HUES6 (cell line): ENCODE measurements at regions not wholly inside any gene's neighbourhood (a gene's known extent, or its start where the extent isn't known, plus 50 kb on each side); places are given as distances from the start of the nearest gene placed in this dataset.
"Not testable (repeated sequence)": the region's sequence is repeated elsewhere in the genome, so short reads cannot be mapped to it uniquely, and the experiment has no call there.

Experiments
- H3K27ac ChIP-seq: 2 replicates; pipeline ENCODE4 v1.7.0; 2013; ENCODE audit warnings: low read depth, mild to moderate bottlenecking, low read length, inconsistent platforms
- H3K27me3 ChIP-seq: 2 replicates; pipeline ENCODE4 v1.6.1; 2013; ENCODE audit warnings: low read length; ENCODE audit not compliant: control insufficient read depth, insufficient read depth
- H3K36me3 ChIP-seq: 2 replicates; pipeline ENCODE4 v1.6.1; 2013; ENCODE audit warnings: low read length; ENCODE audit not compliant: control insufficient read depth, insufficient read depth
- H3K4me1 ChIP-seq: 2 replicates; pipeline ENCODE4 v1.6.1; 2013; ENCODE audit warnings: low read length; ENCODE audit not compliant: control insufficient read depth, insufficient read depth
- H3K4me3 ChIP-seq: 2 replicates; pipeline ENCODE4 v1.5.1; 2013; ENCODE audit warnings: low read depth, low read length
- H3K9ac ChIP-seq: one replicate; pipeline ENCODE4 v1.6.1; 2013; ENCODE audit warnings: mild to moderate bottlenecking, low read length
- H3K9me3 ChIP-seq: 2 replicates; pipeline ENCODE4 v1.6.1; 2013; ENCODE audit warnings: low read depth, low read length; ENCODE audit not compliant: control insufficient read depth, insufficient read depth

DNA sequence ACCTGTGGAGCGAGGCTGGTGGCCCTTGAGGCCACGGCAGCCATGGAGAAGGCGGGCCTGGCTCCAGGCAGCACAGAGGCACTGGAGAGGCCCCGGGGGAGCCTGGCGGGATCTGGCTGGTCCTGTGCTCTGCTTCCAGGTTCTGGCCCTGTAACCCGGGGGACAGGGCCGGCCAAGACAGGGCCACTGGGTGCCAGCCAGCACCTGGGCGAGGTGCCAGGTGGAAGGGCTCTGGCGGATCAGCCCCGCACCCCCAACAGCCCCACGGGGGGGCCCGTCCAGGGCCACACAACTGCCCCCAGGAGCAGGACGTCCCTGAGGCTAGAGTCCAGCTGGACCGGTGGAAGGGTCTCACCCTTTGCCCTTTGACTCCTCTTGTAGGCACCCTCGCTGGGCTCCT is 574.1 kb upstream of the C9orf72 start:
- H3K27me3 ChIP-seq, H3K4me3 ChIP-seq, H3K9ac ChIP-seq, H3K27ac ChIP-seq, H3K36me3 ChIP-seq, H3K4me1 ChIP-seq: not testable (repeated sequence)
- peaks cover 17% of the 10 kb centered on the region for H3K9me3 ChIP-seq

DNA sequence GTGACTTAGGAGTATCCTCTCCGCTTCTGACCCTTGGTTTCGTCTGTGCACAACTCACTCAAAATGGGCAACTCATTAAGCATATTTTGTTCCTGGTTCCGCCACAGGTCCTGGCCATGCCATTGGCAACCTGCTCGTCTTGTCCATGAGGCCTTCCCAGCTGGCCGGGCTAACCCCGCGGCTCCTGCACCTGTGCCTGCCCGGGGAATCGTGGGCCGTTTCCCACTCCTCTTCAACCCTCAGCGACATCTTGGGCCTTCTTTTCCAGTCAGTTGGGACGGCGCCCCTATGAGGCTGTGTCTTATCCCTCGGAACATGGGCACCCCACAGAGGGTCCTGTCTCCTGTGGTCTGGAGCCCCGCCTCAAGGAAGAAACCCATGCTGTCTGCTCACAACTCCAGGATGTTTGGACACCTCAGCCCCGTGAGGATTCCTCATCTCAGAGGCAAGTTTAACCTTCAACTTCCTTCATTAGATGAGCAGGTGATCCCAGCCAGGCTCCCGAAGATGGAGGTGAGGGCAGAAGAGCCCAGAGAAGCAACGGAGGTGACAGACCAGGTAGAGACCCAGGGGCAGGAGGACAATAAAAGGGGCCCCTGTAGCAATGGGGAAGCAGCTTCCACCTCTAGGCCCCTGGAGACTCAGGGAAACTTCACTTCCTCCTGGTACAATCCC is 574.8 kb upstream of the C9orf72 start:
- H3K9ac ChIP-seq, H3K36me3 ChIP-seq, H3K27ac ChIP-seq, H3K4me3 ChIP-seq, H3K27me3 ChIP-seq, H3K4me1 ChIP-seq: not testable (repeated sequence)
- H3K9me3 ChIP-seq: peaks cover 17% of the 10 kb centered on the region

DNA sequence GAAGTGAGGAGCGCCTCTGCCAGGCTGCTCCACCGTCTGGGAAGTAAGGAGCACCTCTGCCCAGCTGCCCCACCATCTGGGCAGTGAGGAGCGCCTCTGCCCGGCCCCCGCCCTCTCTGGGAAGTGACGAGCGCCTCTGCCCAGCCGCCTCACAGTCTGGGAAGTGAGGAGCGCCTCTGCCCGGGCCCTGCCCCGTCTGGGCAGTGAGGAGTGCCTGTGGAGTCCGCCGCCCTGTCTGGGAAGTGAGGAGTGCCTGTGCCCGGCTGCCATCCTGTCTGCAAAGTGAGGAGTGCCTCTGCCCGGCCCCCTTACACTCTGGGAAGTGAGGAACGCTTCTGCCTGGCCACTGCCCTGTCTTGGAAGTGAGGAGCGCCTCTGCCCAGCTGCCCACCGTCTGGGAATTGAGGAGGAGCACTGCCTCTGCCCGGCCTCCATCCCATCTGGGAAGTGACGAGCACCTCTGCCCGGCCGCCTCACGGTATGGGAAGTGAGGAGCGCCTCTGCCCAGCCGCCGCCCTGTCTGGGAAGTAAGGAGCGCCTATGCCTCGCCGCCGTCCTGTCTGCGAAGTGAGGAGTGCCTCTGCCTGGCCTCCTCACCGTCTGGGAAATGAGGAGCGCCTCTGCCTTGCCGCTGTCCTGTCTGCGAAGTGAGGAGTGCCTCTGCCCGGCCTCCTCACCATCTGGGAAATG is 576.2 kb upstream of the C9orf72 start:
- H3K36me3 ChIP-seq, H3K27me3 ChIP-seq, H3K4me3 ChIP-seq, H3K4me1 ChIP-seq, H3K9ac ChIP-seq, H3K27ac ChIP-seq: not testable (repeated sequence)
- peaks cover 17% of the 10 kb centered on the region for H3K9me3 ChIP-seq

DNA sequence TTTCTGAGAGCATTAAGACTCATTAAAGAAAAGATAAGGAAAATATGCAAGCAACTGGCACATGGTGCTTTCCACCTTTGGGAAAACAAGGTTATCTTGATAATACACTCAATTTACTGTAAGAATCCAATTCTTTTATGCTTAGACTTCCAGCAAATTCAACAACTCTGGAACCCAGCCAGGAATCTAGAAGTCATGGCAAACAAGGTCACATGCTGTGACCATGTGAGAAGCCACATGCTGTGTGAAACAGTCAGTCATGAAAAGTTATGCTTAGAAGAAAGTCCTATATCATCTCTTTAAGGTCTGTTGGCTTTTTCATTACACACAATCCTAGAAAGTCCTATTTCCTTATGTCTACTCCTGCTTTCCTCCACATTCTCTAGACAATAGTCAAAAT is 581.8 kb upstream of the C9orf72 start:
- no peak overlapping the region for H3K4me3 ChIP-seq
- no peak overlapping the region for H3K9ac ChIP-seq
- no peaks in the 10 kb centered on the region for H3K36me3 ChIP-seq
- H3K27me3 ChIP-seq: no peaks in the 10 kb centered on the region
- no peaks in the 10 kb centered on the region for H3K4me1 ChIP-seq
- peaks cover 15% of the 10 kb centered on the region for H3K9me3 ChIP-seq
- H3K27ac ChIP-seq: no peak overlapping the region

DNA sequence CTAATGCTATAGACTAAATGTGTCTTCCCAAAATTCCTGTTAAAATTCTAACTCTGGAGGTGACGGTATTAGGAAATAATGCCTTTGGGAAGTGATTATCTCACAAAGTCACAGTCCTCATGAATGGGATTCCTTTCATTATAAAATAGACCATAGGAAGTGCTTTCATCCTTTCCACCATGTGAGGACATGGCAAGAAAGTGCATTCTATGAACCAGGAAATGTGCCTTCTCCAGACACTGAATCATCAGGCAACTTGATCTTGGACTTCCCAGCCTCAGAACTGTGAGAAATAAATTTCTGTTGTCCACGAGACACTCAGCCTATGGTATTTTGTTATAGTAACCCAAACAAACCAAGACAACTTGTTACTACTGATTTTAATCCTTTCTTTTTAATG is 582.4 kb upstream of the C9orf72 start:
- H3K27me3 ChIP-seq: no peaks in the 10 kb centered on the region
- peaks cover 14% of the 10 kb centered on the region; the same call in 1 of the 2 replicates for H3K9me3 ChIP-seq
- H3K9ac ChIP-seq: no peak overlapping the region
- no peak overlapping the region for H3K4me3 ChIP-seq
- H3K36me3 ChIP-seq: no peaks in the 10 kb centered on the region
- no peak overlapping the region for H3K27ac ChIP-seq
- no peaks in the 10 kb centered on the region for H3K4me1 ChIP-seq

DNA sequence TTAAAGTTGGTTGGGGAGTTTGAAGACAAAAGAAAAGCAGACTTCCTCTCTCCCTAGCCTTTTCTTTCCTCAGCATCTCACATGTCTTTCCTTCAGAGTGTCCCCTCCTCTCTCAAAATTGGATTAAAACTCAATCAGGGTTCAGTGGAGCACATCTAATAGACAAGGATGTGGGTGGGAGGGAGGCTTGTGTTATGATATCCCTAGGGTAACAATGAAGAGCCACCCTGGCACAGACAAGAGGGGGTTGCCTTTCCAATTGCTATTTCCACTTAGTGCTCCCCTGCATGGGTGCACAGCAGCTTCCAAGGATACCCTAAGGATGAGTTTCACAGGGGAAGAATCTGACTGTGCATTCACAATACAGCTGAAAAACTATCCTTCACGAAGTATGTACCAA is 585.2 kb upstream of the C9orf72 start:
- H3K36me3 ChIP-seq: no peaks in the 10 kb centered on the region
- no peaks in the 10 kb centered on the region for H3K27me3 ChIP-seq
- no peak overlapping the region for H3K9ac ChIP-seq
- H3K27ac ChIP-seq: no peak overlapping the region
- H3K4me1 ChIP-seq: no peaks in the 10 kb centered on the region
- no peak overlapping the region for H3K4me3 ChIP-seq
- H3K9me3 ChIP-seq: 0 out of 2 replicates have a peak, but pooled peaks cover 13% of the 10 kb centered on the region

DNA sequence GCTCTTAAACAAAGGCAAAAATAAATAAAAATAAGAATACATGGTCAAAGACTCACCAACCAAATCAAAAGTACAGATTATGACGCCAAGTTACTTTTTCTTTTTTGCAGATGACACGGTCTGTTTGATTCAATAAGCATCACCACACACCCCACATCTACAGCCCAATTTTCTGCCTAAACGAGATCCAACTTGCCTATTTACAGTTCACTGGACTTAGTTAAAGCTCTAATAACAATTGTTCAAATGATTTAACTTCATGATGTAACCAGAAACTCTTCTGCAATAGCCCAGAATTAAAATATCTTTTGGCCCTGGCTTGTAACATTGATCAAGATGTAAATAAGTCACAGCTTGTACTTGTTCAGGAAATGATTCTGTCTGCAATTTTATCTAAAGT is 590.3 kb upstream of the C9orf72 start:
- H3K36me3 ChIP-seq: no peaks in the 10 kb centered on the region
- no peaks in the 10 kb centered on the region for H3K4me1 ChIP-seq
- no peak overlapping the region for H3K27ac ChIP-seq
- H3K27me3 ChIP-seq: no peaks in the 10 kb centered on the region
- H3K4me3 ChIP-seq: no peak overlapping the region
- H3K9me3 ChIP-seq: no peaks in the 10 kb centered on the region
- H3K9ac ChIP-seq: no peak overlapping the region

DNA sequence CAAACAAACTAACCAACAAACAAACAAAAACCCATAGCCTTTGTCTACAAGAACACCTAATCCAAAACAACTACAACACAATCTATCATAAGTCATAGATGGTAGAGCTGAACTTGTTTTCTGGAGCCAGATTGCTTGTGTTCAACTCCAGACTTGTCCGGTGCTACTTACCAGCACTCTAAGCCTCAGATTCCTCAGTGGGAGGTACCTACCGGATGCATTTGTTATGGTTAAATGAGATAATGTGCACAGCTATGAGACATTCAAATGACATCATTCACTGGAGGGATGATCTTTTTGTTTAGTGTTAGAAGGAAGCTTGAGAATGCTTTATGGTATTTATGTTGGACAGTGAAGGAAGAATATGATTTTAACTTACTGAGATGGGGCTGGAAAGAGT is 592.9 kb upstream of the C9orf72 start:
- no peak overlapping the region for H3K4me3 ChIP-seq
- H3K36me3 ChIP-seq: no peaks in the 10 kb centered on the region
- no peak overlapping the region for H3K9ac ChIP-seq
- no peaks in the 10 kb centered on the region for H3K4me1 ChIP-seq
- H3K9me3 ChIP-seq: no peaks in the 10 kb centered on the region
- H3K27ac ChIP-seq: no peak overlapping the region
- H3K27me3 ChIP-seq: no peaks in the 10 kb centered on the region

DNA sequence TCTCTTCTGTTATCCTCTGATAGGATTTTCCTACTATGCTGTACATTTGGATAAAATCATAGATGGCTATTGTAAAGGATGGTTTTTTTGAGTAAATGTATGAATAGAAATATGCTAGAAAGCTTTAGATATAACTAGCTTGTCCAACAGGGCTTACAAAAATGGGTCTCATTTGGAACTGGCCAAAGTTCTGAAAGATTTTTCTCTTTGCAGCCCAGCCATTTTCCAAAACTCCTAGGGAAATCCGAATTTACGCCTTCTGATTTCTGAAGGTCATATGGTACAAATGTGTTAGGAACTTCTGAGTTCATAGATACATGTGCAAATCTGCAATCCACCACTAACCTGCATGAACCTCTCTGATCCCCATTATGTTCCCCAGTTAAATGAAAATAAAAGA is 603.9 kb upstream of the C9orf72 start:
- H3K9ac ChIP-seq: no peak overlapping the region
- H3K4me3 ChIP-seq: no peak overlapping the region
- H3K27ac ChIP-seq: no peak overlapping the region
- no peaks in the 10 kb centered on the region for H3K9me3 ChIP-seq
- H3K36me3 ChIP-seq: no peaks in the 10 kb centered on the region
- no peaks in the 10 kb centered on the region for H3K4me1 ChIP-seq
- no peaks in the 10 kb centered on the region for H3K27me3 ChIP-seq

DNA sequence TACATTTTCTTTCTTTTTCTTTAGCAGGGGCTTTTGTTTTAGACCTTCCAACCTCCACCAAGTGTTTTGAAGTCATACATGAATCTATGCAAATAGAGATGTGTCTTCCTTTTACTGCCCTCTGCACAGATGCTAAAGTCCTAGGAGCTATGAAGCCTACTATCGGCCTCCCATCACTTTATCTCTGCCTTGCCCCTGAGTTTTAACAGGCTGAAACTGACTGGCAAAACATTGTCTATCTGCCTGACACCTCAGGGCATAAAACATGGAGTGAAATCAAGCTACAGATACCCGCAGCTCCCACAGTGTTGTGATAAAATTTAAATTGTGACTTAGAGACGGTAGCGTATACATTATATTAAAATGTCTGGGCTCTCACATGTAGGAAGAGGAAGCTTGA is 604.6 kb upstream of the C9orf72 start:
- H3K36me3 ChIP-seq: no peaks in the 10 kb centered on the region
- H3K4me3 ChIP-seq: no peak overlapping the region
- H3K27ac ChIP-seq: no peak overlapping the region
- H3K4me1 ChIP-seq: no peaks in the 10 kb centered on the region
- H3K9ac ChIP-seq: no peak overlapping the region
- H3K9me3 ChIP-seq: no peaks in the 10 kb centered on the region
- H3K27me3 ChIP-seq: no peaks in the 10 kb centered on the region

DNA sequence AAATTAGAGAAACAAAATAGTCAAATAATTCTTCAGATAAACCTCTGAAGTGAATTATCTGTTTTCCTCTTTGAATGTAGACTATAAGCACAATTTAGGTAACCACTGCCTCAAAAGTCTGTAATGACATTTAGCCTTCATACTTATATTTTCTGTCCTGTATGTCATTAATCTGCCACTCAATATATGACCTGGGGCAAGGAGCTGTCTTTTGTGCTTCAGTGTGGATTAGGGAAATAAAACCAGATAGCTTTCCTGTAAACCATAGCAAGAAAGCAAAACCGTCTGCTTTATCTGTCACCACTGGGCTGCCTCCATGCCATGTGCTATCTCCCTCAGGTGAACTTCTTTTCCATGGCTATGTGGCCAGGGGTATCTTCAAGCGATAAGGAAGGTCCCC is 606.6 kb upstream of the C9orf72 start:
- Histone ChIP-seq H3K9ac (no peak overlapping the region), H3K36me3 (no peaks in the 10 kb centered on the region), H3K27ac (no peak overlapping the region), H3K9me3 (no peaks in the 10 kb centered on the region), H3K4me1 (no peaks in the 10 kb centered on the region), H3K4me3 (no peak overlapping the region), H3K27me3 (no peaks in the 10 kb centered on the region)
